Prostate gland (tissue), 2 donors: ENCODE measurements at regions not wholly inside any gene's neighbourhood (a gene's known extent, or its start where the extent isn't known, plus 50 kb on each side); places are given as distances from the start of the nearest gene placed in this dataset.

Source experiments
- CTCF ChIP-seq, 4 experiments: fragments of 200-600 bp in 2 of 4; fragments of 450-650 bp in 2 of 4; sonication (generic) in 2 of 4; IDR thresholded peaks; 1 replicate in 3 of 4; 2 replicates in 1 of 4; pipeline ENCODE4 v1.5.1; 2016 to 2019; ENCODE audit warnings: antibody characterized with exemption in 4 of 4, mild to moderate bottlenecking in 2 of 4, moderate library complexity in 2 of 4
- POLR2A ChIP-seq: fragments of 450-650 bp; IDR thresholded peaks from one replicate; pipeline ENCODE4 v1.6.1; 2016; ENCODE audit warnings: antibody characterized with exemption, mild to moderate bottlenecking

DNA sequence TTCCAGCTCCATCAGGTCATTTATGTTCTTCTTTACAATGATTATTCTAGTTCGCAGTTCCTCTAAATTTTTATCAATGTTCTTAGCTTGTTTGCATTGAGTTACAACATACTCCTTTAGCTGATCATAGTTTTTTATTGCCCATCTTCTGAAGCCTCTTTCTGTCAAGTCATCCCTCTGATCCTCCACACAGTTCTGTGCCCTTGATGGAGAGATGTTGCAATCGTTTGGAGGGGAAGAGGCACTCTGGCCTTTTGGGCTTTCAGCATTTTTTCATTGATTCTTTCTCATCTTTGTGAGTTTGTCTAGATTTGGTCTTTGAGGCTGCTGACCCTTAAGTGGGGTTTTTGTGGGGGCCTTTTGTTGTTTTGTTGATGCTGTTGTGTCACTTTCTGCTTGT is 234.6 kb upstream of the CBLB start:
- TF ChIP-seq CTCF (IDR thresholded peaks at IDR 0.05) (no peak), POLR2A (no peak)
